GM19372 (cell line): ENCODE measurements at regions not wholly inside any gene's neighbourhood (a gene's known extent, or its start where the extent isn't known, plus 50 kb on each side); places are given as distances from the start of the nearest gene placed in this dataset.

ENCODE experiments used
- ATAC-seq: cut with Tn5 transposase; IDR thresholded peaks from one replicate; pipeline ENCODE4 v1.9.1; 2021; ENCODE audit warnings: mild to moderate bottlenecking, low read depth, moderate library complexity; ENCODE audit not compliant: unreplicated experiment

- ATAC-seq, result no peak
These were observed 196.3 kb upstream of the PKDCC start for GRCh38 chr2:41851554-41851953.

DNA sequence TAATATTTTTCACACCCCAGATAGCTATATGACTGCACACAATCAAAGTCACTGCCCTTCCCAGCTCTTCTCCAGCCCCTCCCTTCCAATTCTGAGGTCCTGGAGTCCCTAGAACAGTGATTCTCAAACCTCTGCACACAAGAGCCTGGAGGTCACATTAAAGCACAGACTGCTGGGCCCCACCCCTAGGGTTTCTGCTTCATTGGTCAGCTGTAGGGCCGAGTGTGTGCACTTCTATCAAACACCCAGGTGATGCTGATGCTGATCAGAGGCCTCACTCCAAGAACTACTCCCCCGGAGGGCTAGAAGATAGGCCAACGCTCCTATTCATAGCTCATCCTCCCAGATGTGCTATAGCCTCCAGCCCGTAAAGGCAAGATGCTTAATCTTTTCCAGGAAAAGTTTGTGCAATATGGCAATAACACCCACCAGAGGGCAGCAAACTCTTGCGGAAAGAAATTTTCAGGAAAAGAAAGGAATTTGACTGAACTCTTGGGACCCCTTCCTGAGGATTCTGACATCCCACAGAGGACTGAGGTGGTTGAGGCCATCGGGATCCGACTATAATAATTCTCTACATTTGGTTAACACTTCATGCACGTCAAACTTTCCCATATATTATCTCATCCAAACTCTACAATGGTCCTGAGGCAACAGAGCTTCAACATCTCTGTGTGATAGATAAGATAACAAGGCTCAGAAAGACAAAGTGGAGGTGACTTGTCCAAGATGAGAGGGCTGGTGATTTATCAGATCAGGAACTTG is 194.2 kb upstream of the PKDCC start:
- no peak for ATAC-seq

GRCh38 chr2:41854227-41854626 is 193.6 kb upstream of the PKDCC start:
- ATAC-seq, result no peak

DNA sequence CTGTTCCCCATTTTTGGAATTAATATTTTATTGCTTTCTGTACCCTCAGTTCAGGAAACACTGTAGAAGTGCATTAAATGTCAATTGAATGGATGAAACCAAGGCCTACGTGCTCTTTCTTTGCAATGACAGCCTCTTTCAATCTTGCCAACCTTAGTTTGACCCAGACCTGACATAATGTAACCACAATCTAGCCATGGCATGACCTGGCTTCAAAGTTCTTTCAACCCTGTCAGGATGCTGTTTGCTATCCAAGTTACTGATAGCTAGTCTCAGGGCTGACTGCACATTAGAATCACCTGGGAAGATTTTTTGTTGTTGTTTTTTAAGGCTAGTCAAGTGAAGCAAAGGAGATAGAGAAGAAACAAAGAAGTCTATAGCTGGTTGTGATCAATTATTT is 190.9 kb upstream of the PKDCC start:
- ATAC-seq, result no peak

DNA sequence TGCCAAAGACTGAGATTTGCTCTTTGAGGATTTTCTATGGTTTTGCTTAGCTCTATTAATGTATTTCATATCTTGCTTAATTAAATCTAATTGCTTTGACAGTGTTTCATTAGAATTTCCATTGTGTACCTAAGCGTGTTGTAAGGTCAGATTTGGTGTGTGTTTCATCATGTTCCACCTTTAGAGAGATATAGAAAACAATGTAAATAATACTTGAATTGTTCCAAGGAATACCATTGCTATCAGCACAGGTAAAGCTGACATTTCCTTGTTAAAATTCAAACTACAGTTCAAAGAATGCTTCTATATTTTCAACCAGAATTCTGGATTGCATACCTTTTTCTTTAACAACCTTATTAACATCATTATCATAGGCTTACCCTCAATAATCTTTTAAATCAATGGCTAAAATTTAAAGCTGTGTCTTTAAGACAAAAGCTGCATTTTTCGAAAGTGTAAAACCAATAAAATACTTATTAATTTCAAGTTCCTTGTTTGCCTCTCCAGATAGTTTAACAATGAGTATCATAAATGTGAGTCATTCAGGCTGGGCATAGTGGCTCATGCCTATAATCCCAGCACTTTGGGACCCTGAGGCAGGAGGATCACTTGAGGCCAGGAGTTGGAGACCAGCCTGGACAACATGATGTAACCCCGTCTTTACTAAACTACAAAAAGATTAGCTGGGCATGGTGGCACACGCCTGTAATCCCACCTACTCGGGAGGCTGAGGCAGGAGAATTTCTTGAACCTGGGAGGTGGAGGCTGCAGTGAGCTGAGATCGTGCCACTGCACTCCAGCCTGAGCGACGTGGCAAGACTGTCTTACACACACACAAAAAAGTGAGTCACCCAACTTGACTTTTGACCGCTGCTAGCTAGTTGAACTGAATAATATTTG is 188.0 kb upstream of the PKDCC start:
- no peak for ATAC-seq

- no peak for ATAC-seq
These were observed 184.8 kb upstream of the PKDCC start for GRCh38 chr2:41863062-41863461.

DNA sequence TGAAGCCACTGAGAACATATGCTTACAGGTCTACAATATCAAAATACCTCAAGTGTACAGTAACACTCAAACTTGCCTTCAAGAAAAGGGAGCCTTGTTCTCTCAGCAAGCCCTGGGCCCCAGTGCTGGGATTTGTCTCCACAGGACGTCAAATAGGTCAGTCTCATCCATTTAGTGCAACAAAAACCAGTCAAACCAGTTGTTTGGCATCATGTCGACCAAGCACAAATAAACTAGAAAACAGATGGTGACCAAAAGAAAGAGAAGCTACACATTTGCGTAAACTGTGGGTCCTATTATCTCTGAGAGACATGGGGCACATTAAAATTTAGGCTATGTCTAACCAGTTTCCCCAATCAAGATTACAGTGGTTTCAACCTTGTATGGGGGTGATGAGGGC is 182.6 kb upstream of the PKDCC start:
- ATAC-seq, result no peak

GRCh38 chr2:41867553-41867952 is 180.3 kb upstream of the PKDCC start:
- no peak for ATAC-seq

- ATAC-seq, result peak; percentile 62
These were observed 178.1 kb upstream of the PKDCC start for GRCh38 chr2:41869542-41870264.

DNA sequence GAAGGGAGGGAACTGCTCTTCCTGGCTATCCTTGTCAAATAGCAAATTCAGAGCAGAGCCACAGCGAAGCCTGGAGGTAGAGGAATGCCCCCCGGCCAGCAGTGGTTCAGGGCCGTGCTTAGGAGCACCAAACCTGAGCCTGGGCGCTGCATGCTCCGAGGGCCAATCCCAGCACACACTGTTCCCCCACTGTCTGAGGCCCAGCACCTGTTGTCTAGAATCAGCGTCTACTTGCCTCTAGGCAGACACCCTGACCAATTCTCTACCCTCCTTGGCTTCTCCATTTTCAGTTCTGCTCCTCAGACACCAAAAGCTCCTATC is 177.6 kb upstream of the PKDCC start:
- no peak for ATAC-seq

DNA sequence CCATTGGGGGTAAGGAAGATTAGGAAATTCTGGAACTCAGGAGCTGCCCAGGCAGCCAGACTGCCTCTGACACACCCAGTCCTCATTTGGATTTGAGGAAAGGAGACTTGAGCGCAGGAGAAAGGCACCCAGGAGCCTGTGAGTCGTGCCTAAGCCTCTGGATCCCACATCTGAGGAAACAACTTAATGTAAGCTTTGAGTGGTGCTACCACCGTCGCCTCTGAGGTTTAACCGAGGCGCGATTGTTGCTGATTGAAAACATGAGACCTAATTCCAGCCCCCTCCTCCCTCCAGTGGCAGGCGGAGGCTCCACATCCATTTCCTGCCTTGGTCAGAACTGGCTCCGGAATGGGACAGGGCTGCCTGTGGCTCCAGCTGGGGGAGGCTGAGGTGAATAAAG is 176.7 kb upstream of the PKDCC start:
- ATAC-seq, result no peak

DNA sequence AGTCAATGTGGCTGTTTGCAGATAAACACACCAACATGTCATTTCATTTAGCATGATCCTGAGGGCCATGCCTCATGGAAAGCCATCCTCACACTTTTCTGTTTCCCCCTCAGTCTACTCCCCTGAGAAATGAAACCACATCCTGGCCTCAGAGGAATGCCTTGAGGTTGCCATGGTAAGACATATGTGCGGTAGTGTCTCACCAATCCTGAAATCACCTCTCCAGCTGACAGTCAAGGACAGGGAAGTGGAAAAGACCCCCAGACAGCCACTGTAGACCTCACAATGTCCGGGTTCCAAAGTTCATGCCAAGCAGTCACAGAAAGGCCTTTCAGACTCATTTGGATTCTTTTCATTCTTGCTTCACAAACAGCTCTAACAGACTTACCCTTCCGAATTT is 175.2 kb upstream of the PKDCC start:
- no peak for ATAC-seq

DNA sequence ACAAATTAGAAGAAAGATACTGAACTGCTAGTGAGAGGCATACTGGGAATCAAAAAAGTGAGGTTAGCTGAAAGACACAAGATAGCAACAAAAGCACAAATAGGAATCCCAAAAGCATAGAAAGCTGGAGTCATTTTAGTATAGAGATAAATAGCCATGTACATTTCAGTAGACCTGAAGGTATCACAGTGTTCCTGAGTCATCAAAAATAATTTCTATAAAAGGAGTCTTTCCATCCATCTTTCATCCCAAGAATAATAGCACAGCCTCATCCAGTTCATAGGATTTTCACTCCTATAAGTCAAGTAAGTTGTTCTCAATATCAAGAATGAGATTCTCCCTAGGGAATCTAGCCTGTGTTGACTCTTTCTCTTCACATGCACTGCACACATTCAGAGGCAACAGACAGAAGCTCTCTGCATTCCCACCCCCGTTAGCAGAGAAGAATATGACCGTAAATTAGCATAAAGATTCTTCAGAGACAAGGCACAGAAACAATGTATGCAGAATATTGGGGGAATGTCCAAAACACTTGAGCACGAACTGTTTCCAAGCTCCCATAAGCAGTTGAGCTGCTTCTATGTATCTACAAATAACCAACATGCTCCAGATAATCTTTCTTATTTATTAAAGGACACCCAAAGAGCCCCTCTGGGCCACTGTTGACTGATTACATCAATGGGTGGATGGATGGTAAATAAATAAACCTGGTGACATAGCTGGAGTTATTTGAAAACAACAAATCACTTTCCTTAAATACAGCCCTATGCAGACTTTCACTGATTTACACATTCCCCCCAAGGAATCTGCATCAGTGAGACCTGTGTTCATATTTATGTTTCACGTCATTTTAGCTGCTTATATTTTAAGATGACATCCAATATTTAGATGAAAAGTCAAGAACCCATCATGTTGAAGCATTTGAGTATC is 174.5 kb upstream of the PKDCC start:
- no peak for ATAC-seq

DNA sequence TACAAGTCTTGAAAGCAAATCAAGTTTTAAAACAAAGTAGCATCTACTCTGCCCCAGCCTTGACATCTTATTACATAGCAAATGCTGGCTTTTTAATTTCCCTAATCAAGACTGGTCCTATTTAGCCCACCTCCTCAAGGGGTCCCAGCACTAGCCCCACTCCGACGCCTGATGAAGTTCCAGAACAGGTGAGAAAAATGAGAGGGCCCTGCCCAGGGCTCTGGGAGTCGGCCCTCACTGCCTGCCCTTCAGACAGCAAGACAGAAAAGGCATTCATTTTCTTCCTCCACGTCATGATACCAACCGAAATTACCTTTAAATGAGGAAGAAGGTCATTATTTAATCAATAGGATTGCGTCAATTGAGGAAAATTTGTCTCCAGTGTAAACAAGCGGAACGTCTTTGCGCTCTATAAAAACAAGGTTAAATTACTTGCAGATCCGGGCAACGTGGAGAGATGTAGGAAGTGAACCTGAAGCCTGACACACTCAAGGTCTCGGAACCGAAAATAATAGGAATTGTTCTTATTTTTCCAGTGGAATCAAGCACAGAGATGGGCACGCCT is 170.6 kb upstream of the PKDCC start:
- ATAC-seq, result no peak

- ATAC-seq, result no peak
These were observed 169.8 kb upstream of the PKDCC start for GRCh38 chr2:41878056-41878455.

GRCh38 chr2:41878716-41879234 is 169.0 kb upstream of the PKDCC start:
- ATAC-seq, result no peak

DNA sequence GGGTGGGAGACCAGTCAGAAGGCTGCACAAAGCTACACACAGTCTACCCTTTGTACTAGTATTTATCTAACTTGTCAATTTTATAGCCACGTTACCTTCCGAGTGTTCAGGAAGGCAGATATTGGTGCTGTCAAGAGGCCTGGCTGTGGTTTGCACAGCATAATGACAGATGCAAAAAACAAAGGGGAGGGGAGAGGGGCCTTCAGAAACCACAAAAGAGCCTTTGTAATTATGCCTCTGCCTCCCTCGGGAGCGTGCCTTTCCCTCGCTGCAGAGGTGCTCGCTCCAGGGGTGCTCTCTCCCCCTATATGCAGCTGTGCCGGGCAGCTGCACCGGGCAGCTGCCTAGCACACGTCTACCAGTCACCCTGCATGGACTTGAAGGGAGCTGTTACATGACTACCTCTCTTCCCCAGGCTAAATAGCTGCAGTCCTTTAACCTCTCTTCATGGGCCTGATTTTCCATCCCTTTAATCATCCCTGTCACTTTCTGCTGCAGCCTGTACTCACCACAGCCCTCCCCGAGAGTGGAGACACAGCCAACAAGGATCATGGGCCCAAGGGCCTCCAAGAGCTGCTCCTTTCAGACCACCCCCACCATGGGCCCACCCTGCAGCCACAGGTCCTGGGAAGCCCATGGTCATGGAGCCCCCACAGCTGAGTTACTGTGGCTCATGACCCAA is 168.4 kb upstream of the PKDCC start:
- ATAC-seq, result no peak

- no peak for ATAC-seq
These were observed 167.1 kb upstream of the PKDCC start for GRCh38 chr2:41880561-41881243.

GRCh38 chr2:41881249-41881648 is 166.6 kb upstream of the PKDCC start:
- no peak for ATAC-seq
